HG03520 (cell line): ENCODE measurements at regions not wholly inside any gene's neighbourhood (a gene's known extent, or its start where the extent isn't known, plus 50 kb on each side); places are given as distances from the start of the nearest gene placed in this dataset.

Source experiments
- ATAC-seq: cut with Tn5 transposase; IDR thresholded peaks from one replicate; pipeline ENCODE4 v1.9.1; 2021; ENCODE audit warnings: mild to moderate bottlenecking, moderate library complexity; ENCODE audit not compliant: unreplicated experiment

GRCh38 chr2:67516362-67516761, 119.2 kb downstream of the ETAA1 start:
- no peak for ATAC-seq

- ATAC-seq = no peak
These were observed 119.9 kb downstream of the ETAA1 start for GRCh38 chr2:67516899-67517530.

- no peak for ATAC-seq
These were observed 125.0 kb downstream of the ETAA1 start for GRCh38 chr2:67522148-67522547.

- no peak for ATAC-seq
These were observed 127.1 kb downstream of the ETAA1 start for GRCh38 chr2:67524213-67524612.

- ATAC-seq = no peak
These were observed 127.6 kb downstream of the ETAA1 start for GRCh38 chr2:67524777-67525176.

GRCh38 chr2:67526283-67526682, 129.2 kb downstream of the ETAA1 start:
- no peak for ATAC-seq

GRCh38 chr2:67528320-67528719, 131.2 kb downstream of the ETAA1 start:
- no peak for ATAC-seq

- ATAC-seq = no peak
These were observed 135.3 kb downstream of the ETAA1 start for GRCh38 chr2:67532387-67532786.

GRCh38 chr2:67534745-67535144, 137.6 kb downstream of the ETAA1 start:
- ATAC-seq = no peak

- no peak for ATAC-seq
These were observed 143.8 kb downstream of the ETAA1 start for GRCh38 chr2:67540962-67541361.

- ATAC-seq = no peak
These were observed 147.2 kb downstream of the ETAA1 start for GRCh38 chr2:67544286-67544685.

- no peak for ATAC-seq
These were observed 151.4 kb downstream of the ETAA1 start for GRCh38 chr2:67548317-67549201.

- ATAC-seq = no peak
These were observed 162.0 kb downstream of the ETAA1 start for GRCh38 chr2:67559156-67559555.

GRCh38 chr2:67560771-67561456, 163.8 kb downstream of the ETAA1 start:
- ATAC-seq = no peak

GRCh38 chr2:67561457-67561965, 164.4 kb downstream of the ETAA1 start:
- ATAC-seq = no peak

- ATAC-seq = no peak
These were observed 166.9 kb downstream of the ETAA1 start for GRCh38 chr2:67564076-67564475.

GRCh38 chr2:67564626-67565025, 167.5 kb downstream of the ETAA1 start:
- no peak for ATAC-seq

- ATAC-seq = no peak
These were observed 168.1 kb downstream of the ETAA1 start for GRCh38 chr2:67565262-67565661.

- ATAC-seq = no peak
These were observed 168.6 kb downstream of the ETAA1 start for GRCh38 chr2:67565761-67566160.

GRCh38 chr2:67566285-67566684, 169.2 kb downstream of the ETAA1 start:
- no peak for ATAC-seq

- no peak for ATAC-seq
These were observed 170.0 kb downstream of the ETAA1 start for GRCh38 chr2:67566958-67567635.
